ENCODE measurements at regions not wholly inside any gene's neighbourhood (a gene's known extent, or its start where the extent isn't known, plus 50 kb on each side); places are given as distances from the start of the nearest gene placed in this dataset.

- DNase-seq: no peak
These were observed 279.1 kb upstream of the PITRM1 start for GRCh38 chr10:3451516-3452172.

DNA sequence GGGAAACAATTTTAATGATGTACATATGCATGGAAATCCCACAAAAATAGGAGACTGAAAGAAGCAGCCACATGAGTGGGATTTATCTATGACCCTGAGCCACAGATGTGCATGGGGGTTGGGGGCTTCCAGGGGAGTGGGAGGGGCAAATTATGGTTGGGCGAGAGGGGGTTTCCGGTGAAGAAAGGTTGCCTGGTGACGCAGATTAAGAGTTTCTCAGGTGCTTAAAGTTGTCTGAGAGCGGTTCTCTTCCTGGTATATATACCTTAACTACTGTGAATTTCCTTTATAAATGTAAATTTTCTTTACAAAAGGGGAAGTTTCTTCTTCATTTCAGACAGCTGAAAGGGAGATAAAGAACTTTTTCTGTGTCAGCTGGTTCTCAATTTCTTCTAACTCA lies 273.6 kb upstream of the PITRM1 start:
- DNase-seq: no peak

GRCh38 chr10:3445648-3446047 lies 273.1 kb upstream of the PITRM1 start:
- no peak for DNase-seq

GRCh38 chr10:3442451-3442990 lies 269.9 kb upstream of the PITRM1 start:
- DNase-seq: no peak

GRCh38 chr10:3439183-3439582 lies 266.6 kb upstream of the PITRM1 start:
- DNase-seq: no peak

GRCh38 chr10:3438606-3439005 lies 266.0 kb upstream of the PITRM1 start:
- DNase-seq: no peak

GRCh38 chr10:3435671-3436070 lies 263.1 kb upstream of the PITRM1 start:
- DNase-seq: no peak

GRCh38 chr10:3433988-3434387 lies 261.4 kb upstream of the PITRM1 start:
- DNase-seq: no peak

DNA sequence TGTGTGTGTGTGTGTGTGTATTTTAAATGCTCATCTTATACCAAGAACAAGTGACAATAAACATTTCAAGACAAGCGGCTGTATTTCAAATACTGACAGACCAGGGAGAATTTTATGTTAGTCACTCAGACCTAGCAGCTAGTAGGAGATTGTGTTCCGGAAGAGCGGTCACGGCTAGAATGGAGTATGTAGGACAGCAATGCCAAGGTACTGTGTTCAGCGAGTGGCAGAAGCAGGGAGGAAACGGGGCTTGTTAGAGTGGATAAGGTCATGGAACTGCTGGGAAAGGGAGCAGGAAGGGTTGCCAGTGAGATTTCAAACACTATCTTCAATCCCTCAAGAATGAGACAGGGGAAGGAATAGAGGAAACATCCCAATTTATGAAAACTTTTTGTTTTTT lies 260.5 kb upstream of the PITRM1 start:
- DNase-seq: no peak

DNA sequence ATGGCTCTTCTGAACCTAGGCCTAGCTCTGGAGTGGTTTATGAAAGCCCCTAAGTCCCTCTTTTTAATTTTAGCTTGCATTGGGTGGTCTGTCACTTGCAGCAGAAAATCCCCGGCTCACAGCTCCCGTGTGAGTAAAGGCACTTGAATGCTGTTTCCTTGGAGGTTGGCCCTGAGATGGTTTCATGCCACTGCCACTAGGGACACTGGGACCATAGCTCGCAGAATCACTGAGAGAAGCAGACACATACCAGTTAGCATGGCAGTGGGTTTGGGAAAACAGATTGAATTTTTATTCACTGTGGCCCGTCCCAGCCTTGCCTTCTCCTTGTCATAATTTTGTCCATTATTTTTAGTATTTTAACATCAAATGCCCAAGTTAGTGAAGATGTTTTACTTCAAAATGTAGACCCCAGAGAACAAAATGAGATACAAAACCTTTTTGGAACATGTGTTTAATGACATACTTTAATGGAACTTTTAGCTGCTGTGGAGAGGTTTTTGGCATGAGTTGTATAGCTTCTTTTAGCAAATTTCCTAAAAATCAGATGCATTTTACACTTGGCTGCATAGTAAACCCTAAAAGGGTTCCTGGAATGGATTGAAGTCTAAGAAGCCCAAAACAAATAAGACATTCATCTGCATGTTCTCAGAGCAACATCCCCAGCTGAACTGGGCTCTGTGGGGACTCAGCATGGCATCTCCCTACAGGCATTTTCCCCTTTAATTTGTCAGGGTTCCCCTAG lies 259.7 kb upstream of the PITRM1 start:
- DNase-seq: no peak

DNA sequence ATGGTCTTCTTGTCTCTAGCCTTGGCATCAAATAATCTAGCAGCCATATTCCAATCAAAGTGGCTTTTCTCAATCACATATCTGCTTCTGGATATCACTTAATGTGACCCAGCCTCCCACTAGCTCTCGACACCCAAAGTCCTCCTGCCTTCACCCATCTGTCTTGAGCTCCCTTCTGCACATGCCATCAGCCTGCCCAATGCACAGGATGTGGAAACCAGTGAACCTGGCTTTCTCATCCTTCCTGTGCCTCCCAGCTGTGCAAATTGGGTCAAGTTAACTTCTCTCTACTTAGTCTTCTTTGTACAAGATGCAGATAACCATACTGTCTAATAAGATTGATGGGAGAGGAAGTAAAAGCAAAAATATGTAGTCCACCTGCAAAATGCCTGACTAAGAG lies 257.9 kb upstream of the PITRM1 start:
- DNase-seq: no peak

DNA sequence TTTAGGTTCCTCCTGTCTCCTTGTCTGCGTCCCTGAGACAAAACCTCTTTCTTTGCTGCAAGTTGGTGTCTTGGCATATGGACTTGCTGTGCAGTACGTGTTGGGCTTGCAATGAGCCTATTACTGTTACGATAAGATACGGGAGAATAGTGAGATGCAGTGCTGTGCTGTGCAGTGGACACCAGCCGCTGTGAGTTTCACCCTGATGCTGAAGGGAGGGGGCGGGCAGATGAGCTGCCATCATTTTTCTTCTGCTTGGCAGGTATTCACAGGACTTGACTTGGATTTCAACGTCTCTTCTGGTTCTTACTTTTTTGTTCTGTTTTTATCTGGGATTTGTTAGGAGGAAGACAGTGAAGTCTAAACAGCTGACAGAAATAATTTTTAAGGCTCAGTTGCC lies 257.1 kb upstream of the PITRM1 start:
- no peak for DNase-seq

GRCh38 chr10:3428826-3429225 lies 256.2 kb upstream of the PITRM1 start:
- no peak for DNase-seq

GRCh38 chr10:3427950-3428354 lies 255.4 kb upstream of the PITRM1 start:
- DNase-seq: no peak

DNA sequence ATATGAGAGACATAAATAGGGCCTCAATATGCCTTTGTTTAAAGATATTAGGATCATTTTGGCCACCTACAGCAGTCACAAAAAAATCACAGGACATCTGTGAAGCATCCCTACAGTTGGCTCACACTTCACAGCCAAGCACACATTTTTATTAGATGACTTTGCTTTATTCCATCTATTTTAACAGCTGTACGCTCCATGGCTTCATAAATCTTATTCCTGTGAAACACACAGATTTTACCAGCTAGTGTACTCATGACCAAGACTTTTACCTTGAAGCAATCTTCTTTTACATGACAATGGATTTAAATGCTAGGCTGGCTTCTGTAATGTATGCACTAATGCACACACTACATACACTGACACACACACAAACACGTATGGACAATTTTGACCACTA lies 254.8 kb upstream of the PITRM1 start:
- no peak for DNase-seq

DNA sequence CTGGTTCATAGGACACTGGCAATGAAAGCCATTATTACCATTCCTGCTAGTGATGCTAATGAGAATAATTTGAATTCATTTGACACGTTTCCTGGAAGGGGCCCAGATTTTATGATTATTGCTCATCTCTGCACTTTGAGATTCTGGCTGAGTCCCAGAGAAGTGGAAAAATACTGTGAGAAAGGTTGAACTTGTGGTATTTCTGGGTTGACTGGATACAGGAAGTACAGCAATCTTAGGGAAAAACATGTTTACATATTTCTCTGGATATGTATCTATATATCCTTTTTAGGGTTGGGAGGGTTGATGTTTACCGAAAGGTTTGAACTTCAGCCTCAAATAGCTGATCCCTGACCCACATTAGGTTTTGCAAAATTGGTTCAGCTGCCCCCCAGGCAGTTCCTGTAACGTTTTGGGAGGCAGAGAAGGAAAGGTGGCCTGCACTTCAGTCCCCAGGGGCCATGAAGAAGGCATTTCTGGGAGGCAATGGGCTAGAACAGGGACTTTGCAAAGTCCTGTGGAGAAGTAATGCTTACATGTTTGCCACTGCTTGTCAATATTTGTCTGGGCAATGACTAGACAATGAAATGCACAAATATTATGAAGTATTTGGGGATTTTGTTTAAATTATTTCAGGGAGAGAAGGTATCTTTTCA lies 253.7 kb upstream of the PITRM1 start:
- DNase-seq: no peak

DNA sequence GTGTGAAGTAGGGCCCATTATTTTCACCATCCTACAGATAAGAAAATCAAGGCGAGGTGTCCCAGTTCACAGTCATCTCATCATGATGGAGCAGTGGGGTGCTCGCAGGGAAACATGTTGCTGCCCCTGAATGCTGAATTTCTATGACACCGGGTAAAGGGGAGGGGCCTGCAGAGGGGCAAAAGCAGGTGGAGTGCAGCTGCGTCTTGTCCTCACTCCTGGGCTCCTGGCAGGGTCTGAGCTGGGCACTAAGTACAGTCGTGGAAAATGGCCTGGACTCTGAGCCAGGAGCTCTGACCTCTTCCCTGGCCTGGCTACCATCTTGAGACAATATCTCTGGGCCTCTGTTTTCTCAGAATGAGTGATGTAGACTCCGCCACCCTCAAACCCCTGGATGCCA lies 253.1 kb upstream of the PITRM1 start:
- no peak for DNase-seq

GRCh38 chr10:3425261-3425660 lies 252.7 kb upstream of the PITRM1 start:
- no peak for DNase-seq

- no peak for DNase-seq
These were observed 251.7 kb upstream of the PITRM1 start for GRCh38 chr10:3424111-3424851.

- DNase-seq: no peak
These were observed 250.8 kb upstream of the PITRM1 start for GRCh38 chr10:3423384-3423783.

GRCh38 chr10:3422282-3422681 lies 249.7 kb upstream of the PITRM1 start:
- no peak for DNase-seq

- DNase-seq: no peak
These were observed 249.1 kb upstream of the PITRM1 start for GRCh38 chr10:3421537-3422257.

Data from activated CD4-positive, CD25-positive, alpha-beta regulatory T cell (primary cell).